A172 (cell line): ENCODE measurements at regions not wholly inside any gene's neighbourhood (a gene's known extent, or its start where the extent isn't known, plus 50 kb on each side); places are given as distances from the start of the nearest gene placed in this dataset.

Source experiments
- DNase-seq: peaks from one replicate; pipeline ENCODE4 v3.0.0-alpha.2; 2015; ENCODE audit warnings: low spot score

GRCh38 chr3:31142543-31142942 is 248.1 kb upstream of the GADL1 start:
- no peak for DNase-seq

- no peak for DNase-seq
Measured at GRCh38 chr3:31145062-31145461, 250.6 kb upstream of the GADL1 start.

- DNase-seq: no peak
Measured at GRCh38 chr3:31147550-31147949, 253.1 kb upstream of the GADL1 start.

GRCh38 chr3:31157047-31157694 is 262.7 kb upstream of the GADL1 start:
- no peak for DNase-seq

- no peak for DNase-seq
Measured at GRCh38 chr3:31157893-31158620, 263.6 kb upstream of the GADL1 start.

GRCh38 chr3:31159331-31160039 is 265.0 kb upstream of the GADL1 start:
- no peak for DNase-seq

- DNase-seq: no peak
Measured at GRCh38 chr3:31161889-31162288, 267.4 kb upstream of the GADL1 start.

GRCh38 chr3:31164381-31164780 is 269.9 kb upstream of the GADL1 start:
- no peak for DNase-seq

- peak; percentile 34 for DNase-seq
Measured at GRCh38 chr3:31165399-31165860, 271.0 kb upstream of the GADL1 start.

- peak; percentile 36 for DNase-seq
Measured at GRCh38 chr3:31166249-31166885, 271.9 kb upstream of the GADL1 start.

GRCh38 chr3:31167666-31168065 is 273.2 kb upstream of the GADL1 start:
- no peak for DNase-seq

- peak; percentile 96 for DNase-seq
Measured at GRCh38 chr3:31170932-31171670, 276.6 kb upstream of the GADL1 start.

- DNase-seq: no peak
Measured at GRCh38 chr3:31172336-31172735, 277.9 kb upstream of the GADL1 start.

GRCh38 chr3:31173118-31173718 is 278.8 kb upstream of the GADL1 start:
- no peak for DNase-seq

GRCh38 chr3:31174079-31174478 is 279.6 kb upstream of the GADL1 start:
- no peak for DNase-seq

GRCh38 chr3:31176045-31176444 is 281.6 kb upstream of the GADL1 start:
- DNase-seq: no peak

GRCh38 chr3:31178467-31178866 is 284.0 kb upstream of the GADL1 start:
- no peak for DNase-seq

GRCh38 chr3:31179768-31180167 is 285.3 kb upstream of the GADL1 start:
- DNase-seq: no peak

GRCh38 chr3:31180274-31180673 is 285.8 kb upstream of the GADL1 start:
- no peak for DNase-seq

- DNase-seq: no peak
Measured at GRCh38 chr3:31181661-31182060, 287.2 kb upstream of the GADL1 start.

- DNase-seq: no peak
Measured at GRCh38 chr3:31182661-31183060, 288.2 kb upstream of the GADL1 start.
